Peyer's patch (tissue), 4 donors: ENCODE measurements at regions not wholly inside any gene's neighbourhood (a gene's known extent, or its start where the extent isn't known, plus 50 kb on each side); places are given as distances from the start of the nearest gene placed in this dataset.

ENCODE experiments used
- DNase-seq, 3 donors: peaks; one replicate each; pipeline ENCODE4 v3.0.0-alpha.2; 2017 to 2019
- H3K27ac ChIP-seq, 4 donors: fragments of 200-600 bp; sonication (generic); one replicate each; pipeline ENCODE4 v1.5.1; 2016 to 2019
- H3K27me3 ChIP-seq, 2 donors: fragments of 200-600 bp; sonication (generic); one replicate each; pipeline ENCODE4 v1.5.1; 2019
- H3K36me3 ChIP-seq, 3 donors: fragments of 200-600 bp; sonication (generic); one replicate each; pipeline ENCODE4 v1.5.1; 2016 to 2019
- H3K4me1 ChIP-seq, 4 donors: fragments of 200-600 bp; sonication (generic); one replicate each; pipeline ENCODE4 v1.5.1; 2016 to 2019
- H3K4me3 ChIP-seq, 4 donors: fragments of 200-600 bp; sonication (generic); 1 replicate in 3 of 4; 2 replicates in 1 of 4; pipeline ENCODE4 v1.5.1; 2016 to 2019; ENCODE audit warnings: mild to moderate bottlenecking in 1 of 4
- H3K9me3 ChIP-seq, 4 donors: fragments of 200-600 bp; sonication (generic); one replicate each; pipeline ENCODE4 v1.5.1; 2016 to 2019; ENCODE audit warnings: mild to moderate bottlenecking in 1 of 4
- POLR2A ChIP-seq, 2 donors: fragments of 450-650 bp; IDR thresholded peaks; one replicate each; pipeline ENCODE4 v1.5.1; 2017; ENCODE audit warnings: antibody characterized with exemption in 2 of 2, mild to moderate bottlenecking in 2 of 2, moderate library complexity in 2 of 2
- TF ChIP-seq, protein P1 (sequence below), 6 experiments: fragments of 450-650 bp in 4 of 6; fragments of 200-600 bp in 2 of 6; sonication (generic) in 1 of 6; IDR thresholded peaks; one replicate each; pipeline ENCODE4 v1.5.1; 2017 to 2019; ENCODE audit warnings: antibody characterized with exemption in 6 of 6, mild to moderate bottlenecking in 3 of 6, moderate library complexity in 1 of 6

- no peaks in the 10 kb centered on the region for H3K36me3 ChIP-seq
- no peak overlapping the region for H3K27ac ChIP-seq
- DNase-seq: no peak
- peaks cover 0 to 4% of the 10 kb centered on the region in 2 donors for H3K27me3 ChIP-seq
- TF ChIP-seq, protein P1, sequence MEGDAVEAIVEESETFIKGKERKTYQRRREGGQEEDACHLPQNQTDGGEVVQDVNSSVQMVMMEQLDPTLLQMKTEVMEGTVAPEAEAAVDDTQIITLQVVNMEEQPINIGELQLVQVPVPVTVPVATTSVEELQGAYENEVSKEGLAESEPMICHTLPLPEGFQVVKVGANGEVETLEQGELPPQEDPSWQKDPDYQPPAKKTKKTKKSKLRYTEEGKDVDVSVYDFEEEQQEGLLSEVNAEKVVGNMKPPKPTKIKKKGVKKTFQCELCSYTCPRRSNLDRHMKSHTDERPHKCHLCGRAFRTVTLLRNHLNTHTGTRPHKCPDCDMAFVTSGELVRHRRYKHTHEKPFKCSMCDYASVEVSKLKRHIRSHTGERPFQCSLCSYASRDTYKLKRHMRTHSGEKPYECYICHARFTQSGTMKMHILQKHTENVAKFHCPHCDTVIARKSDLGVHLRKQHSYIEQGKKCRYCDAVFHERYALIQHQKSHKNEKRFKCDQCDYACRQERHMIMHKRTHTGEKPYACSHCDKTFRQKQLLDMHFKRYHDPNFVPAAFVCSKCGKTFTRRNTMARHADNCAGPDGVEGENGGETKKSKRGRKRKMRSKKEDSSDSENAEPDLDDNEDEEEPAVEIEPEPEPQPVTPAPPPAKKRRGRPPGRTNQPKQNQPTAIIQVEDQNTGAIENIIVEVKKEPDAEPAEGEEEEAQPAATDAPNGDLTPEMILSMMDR (IDR thresholded peaks at IDR 0.05): no peak
- TF ChIP-seq POLR2A (IDR thresholded peaks at IDR 0.05): no peak
- no peak overlapping the region for H3K4me3 ChIP-seq
- H3K9me3 ChIP-seq: no peaks in the 10 kb centered on the region
- H3K4me1 ChIP-seq: no peaks in the 10 kb centered on the region
These were observed 244.7 kb downstream of the POSTN start for GRCh38 chr13:37353911-37354310.

DNA sequence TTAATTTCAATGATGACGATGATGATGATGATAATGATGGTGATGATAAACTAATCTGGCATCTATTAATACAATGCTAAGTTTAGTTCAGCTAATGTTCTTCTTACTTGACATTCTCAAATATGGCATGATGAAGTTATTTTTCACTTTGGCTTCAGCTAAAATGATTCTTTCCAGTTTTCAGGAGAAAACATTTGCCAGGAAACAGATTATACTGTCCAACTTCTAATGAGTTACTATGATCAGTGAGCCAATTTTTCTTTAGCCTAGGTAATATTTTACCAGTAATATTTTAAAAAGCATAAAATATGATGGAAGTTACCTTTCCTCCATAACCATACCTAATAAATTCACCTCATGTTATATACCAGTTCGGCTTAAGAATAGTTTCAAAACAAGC lies 245.7 kb upstream of the CSNK1A1L start:
- Histone ChIP-seq H3K36me3 (no peaks in the 10 kb centered on the region), H3K4me1 (no peaks in the 10 kb centered on the region), H3K9me3 (no peaks in the 10 kb centered on the region), H3K27ac (no peak overlapping the region), H3K4me3 (no peak overlapping the region), H3K27me3 (peaks cover 0 to 4% of the 10 kb centered on the region in 2 donors)
- DNase-seq: no peak
- TF ChIP-seq, protein P1 (IDR thresholded peaks at IDR 0.05): no peak
- no peak for TF ChIP-seq POLR2A (IDR thresholded peaks at IDR 0.05)

DNA sequence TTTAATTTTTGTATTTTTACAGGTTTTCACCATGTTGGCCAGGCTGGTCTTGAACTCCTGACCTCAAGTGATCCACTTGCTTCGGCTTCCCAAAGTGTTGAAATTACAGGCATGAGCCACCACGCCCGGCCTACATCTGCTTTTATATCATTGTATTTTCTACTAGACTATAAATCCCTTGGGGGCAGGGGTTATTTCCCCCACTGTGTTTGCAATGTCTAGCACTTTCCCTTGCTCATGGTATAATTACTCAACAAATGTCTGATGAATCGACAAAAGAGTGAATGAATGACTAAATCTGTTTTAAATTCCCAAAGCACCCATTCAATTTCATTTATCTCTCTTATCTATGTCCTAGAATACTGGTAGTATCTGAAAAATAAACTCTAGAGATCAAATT lies 244.5 kb upstream of the CSNK1A1L start:
- no peak overlapping the region for H3K27ac ChIP-seq
- H3K27me3 ChIP-seq: no peaks in the 10 kb centered on the region
- TF ChIP-seq POLR2A (IDR thresholded peaks at IDR 0.05): no peak
- TF ChIP-seq, protein P1 (IDR thresholded peaks at IDR 0.05): no peak
- DNase-seq: no peak
- no peaks in the 10 kb centered on the region for H3K36me3 ChIP-seq
- no peaks in the 10 kb centered on the region for H3K9me3 ChIP-seq
- no peaks in the 10 kb centered on the region for H3K4me1 ChIP-seq
- H3K4me3 ChIP-seq: no peak overlapping the region

DNA sequence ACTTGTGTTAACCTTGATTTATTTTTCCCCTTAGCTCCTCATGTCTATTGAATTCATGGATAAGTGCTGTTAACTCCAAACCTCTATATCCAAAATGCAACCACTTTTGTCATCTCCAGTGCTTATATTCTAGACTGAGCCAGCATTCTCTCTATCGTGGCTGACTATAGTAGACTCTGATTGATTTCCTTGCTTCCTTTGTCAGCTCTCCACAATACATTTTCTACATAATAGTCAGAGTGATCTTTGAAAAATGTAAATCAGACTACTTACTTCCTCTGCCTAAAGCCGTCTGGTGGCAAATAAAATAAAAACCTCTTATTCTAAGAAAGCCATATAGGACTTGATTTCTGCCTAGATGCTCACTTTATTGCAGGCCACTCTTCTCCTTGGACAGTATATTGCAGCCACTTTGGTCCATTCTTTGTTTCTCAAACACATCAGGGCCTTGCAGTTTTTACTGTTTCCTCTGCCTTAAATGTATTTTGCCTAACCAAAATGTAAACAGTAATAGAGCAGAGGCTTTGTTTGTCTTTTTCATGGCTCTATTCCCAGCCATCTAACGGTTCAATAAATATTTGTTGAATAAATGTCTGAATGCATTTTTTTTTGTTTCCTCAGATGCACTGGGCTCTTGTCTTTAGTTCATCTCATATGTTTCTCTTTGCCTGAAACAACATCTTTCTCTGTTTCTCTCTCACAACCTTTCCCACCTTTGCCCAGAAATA lies 243.6 kb upstream of the CSNK1A1L start:
- no peak for TF ChIP-seq POLR2A (IDR thresholded peaks at IDR 0.05)
- TF ChIP-seq, protein P1 (IDR thresholded peaks at IDR 0.05): no peak
- Histone ChIP-seq H3K36me3 (no peaks in the 10 kb centered on the region), H3K27ac (no peak overlapping the region), H3K4me1 (no peaks in the 10 kb centered on the region), H3K4me3 (no peak overlapping the region), H3K27me3 (no peaks in the 10 kb centered on the region), H3K9me3 (no peaks in the 10 kb centered on the region)
- DNase-seq: no peak

- TF ChIP-seq POLR2A (IDR thresholded peaks at IDR 0.05): no peak
- TF ChIP-seq, protein P1 (IDR thresholded peaks at IDR 0.05): no peak
- Histone ChIP-seq H3K4me3 (no peak overlapping the region), H3K4me1 (no peaks in the 10 kb centered on the region), H3K27ac (no peak overlapping the region), H3K9me3 (no peaks in the 10 kb centered on the region), H3K27me3 (no peaks in the 10 kb centered on the region), H3K36me3 (no peaks in the 10 kb centered on the region)
- DNase-seq: no peak
These were observed 240.4 kb upstream of the CSNK1A1L start for GRCh38 chr13:37345869-37346268.
